ENCODE measurements at regions not wholly inside any gene's neighbourhood (a gene's known extent, or its start where the extent isn't known, plus 50 kb on each side); places are given as distances from the start of the nearest gene placed in this dataset.
A peak's percentile ranks its signal among the peaks of the same experiment; 100 is the strongest.

DNA sequence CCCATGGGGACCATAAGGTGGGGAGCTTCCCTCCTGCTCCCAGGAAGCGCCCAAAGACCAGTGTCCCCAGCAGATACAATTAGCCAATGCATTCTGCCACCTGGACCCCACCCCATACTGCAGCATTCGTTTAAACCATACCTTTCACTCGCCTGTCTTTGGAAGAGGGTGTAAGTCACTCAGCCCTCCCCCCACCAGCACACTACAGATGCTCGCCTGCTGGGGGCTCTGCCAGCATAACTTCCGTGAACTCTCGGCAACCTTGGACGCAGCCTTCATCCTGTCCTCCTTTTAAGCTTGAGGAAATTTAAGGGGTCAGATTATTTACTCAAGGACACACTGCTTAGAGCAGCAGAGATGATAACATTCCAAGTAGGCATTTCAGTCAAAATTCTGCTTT is 94.4 kb upstream of the NAA20 start:
- 67 to 72% methylated on average over 7 of the region's 7 CpGs for WGBS, 2 donors
- Histone ChIP-seq H3K4me1 (ENCODE audit: control insufficient read depth in 5 of 5, insufficient read depth in 5 of 5, low read length in 5 of 5) (peaks cover 0 to 32% (median 20%) of the 10 kb centered on the region in 5 donors), H3K27me3 (ENCODE audit: control insufficient read depth in 3 of 3, insufficient read depth in 3 of 3, low read length in 2 of 3) (no peaks in the 10 kb centered on the region), H3K36me3 (ENCODE audit: control insufficient read depth in 4 of 4, insufficient read depth in 4 of 4, low read length in 4 of 4) (no peaks in the 10 kb centered on the region), H3K9me3 (ENCODE audit: control insufficient read depth in 4 of 4, insufficient read depth in 3 of 4, low read length in 3 of 4) (no peaks in the 10 kb centered on the region), H3K27ac (ENCODE audit: low read depth in 1 of 2, low read length in 1 of 2) (no peak overlapping the region), H3K4me3 (no peak overlapping the region), H3K9ac (ENCODE audit: insufficient read depth in 1 of 2, low read length in 2 of 2) (no peak overlapping the region)
- no peak for TF ChIP-seq CTCF (IDR thresholded peaks at IDR 0.05; ENCODE audit: control extremely low read depth, extremely low read depth)
- ATAC-seq (ENCODE audit: insufficient read depth, low FRiP score), result no peak
- no peak for DNase-seq

- 57 to 64% methylated on average over 3 of the region's 3 CpGs for WGBS, 2 donors
- Histone ChIP-seq H3K9ac (ENCODE audit: insufficient read depth in 1 of 2, low read length in 2 of 2) (no peak overlapping the region), H3K27me3 (ENCODE audit: control insufficient read depth in 3 of 3, insufficient read depth in 3 of 3, low read length in 2 of 3) (no peaks in the 10 kb centered on the region), H3K9me3 (ENCODE audit: control insufficient read depth in 4 of 4, insufficient read depth in 3 of 4, low read length in 3 of 4) (no peaks in the 10 kb centered on the region), H3K4me1 (ENCODE audit: control insufficient read depth in 5 of 5, insufficient read depth in 5 of 5, low read length in 5 of 5) (peaks cover 0 to 29% (median 20%) of the 10 kb centered on the region in 5 donors), H3K27ac (ENCODE audit: low read depth in 1 of 2, low read length in 1 of 2) (no peak overlapping the region), H3K4me3 (no peak overlapping the region), H3K36me3 (ENCODE audit: control insufficient read depth in 4 of 4, insufficient read depth in 4 of 4, low read length in 4 of 4) (no peaks in the 10 kb centered on the region)
- DNase-seq (no peak), ATAC-seq (ENCODE audit: insufficient read depth, low FRiP score) (no peak)
- TF ChIP-seq CTCF (IDR thresholded peaks at IDR 0.05; ENCODE audit: control extremely low read depth, extremely low read depth), result no peak
Measured at GRCh38 chr20:19923762-19924161, 93.4 kb upstream of the NAA20 start.

DNA sequence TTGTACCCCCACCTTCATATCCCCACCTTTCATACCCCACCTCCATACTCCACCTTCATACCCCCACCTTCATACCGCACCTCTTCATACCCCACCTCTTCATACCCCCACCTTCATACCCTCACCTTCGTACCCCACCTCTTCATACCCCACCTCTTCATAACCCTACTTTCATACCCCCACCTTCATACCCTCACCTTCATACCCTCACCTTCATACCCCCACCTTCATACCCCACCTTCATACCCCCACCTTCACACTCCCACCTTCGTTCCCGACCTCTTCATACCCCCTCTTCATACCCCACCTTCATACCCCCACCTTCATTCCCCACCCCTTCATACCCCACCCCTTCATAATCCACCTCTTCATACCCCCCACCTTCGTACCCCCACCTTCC is 92.9 kb upstream of the NAA20 start:
- no peak overlapping the region for H3K4me3 ChIP-seq
- no peak overlapping the region for H3K27ac ChIP-seq (ENCODE audit: low read depth in 1 of 2, low read length in 1 of 2)
- 68 to 71% methylated on average over 5 of the region's 5 CpGs for WGBS, 2 donors
- no peaks in the 10 kb centered on the region for H3K9me3 ChIP-seq (ENCODE audit: control insufficient read depth in 4 of 4, insufficient read depth in 3 of 4, low read length in 3 of 4)
- DNase-seq (no peak), ATAC-seq (ENCODE audit: insufficient read depth, low FRiP score) (no peak)
- no peaks in the 10 kb centered on the region for H3K27me3 ChIP-seq (ENCODE audit: control insufficient read depth in 3 of 3, insufficient read depth in 3 of 3, low read length in 2 of 3)
- H3K4me1 ChIP-seq (ENCODE audit: control insufficient read depth in 5 of 5, insufficient read depth in 5 of 5, low read length in 5 of 5), result peaks cover 0 to 28% (median 24%) of the 10 kb centered on the region in 5 donors
- no peak for TF ChIP-seq CTCF (IDR thresholded peaks at IDR 0.05; ENCODE audit: control extremely low read depth, extremely low read depth)
- no peak overlapping the region for H3K9ac ChIP-seq (ENCODE audit: insufficient read depth in 1 of 2, low read length in 2 of 2)
- no peaks in the 10 kb centered on the region for H3K36me3 ChIP-seq (ENCODE audit: control insufficient read depth in 4 of 4, insufficient read depth in 4 of 4, low read length in 4 of 4)

- TF ChIP-seq CTCF (IDR thresholded peaks at IDR 0.05; ENCODE audit: control extremely low read depth, extremely low read depth), result no peak
- peak; percentile 42 for ATAC-seq (ENCODE audit: insufficient read depth, low FRiP score)
- Histone ChIP-seq H3K4me3 (no peak overlapping the region), H3K9ac (ENCODE audit: insufficient read depth in 1 of 2, low read length in 2 of 2) (no peak overlapping the region), H3K9me3 (ENCODE audit: control insufficient read depth in 4 of 4, insufficient read depth in 3 of 4, low read length in 3 of 4) (no peaks in the 10 kb centered on the region), H3K4me1 (ENCODE audit: control insufficient read depth in 5 of 5, insufficient read depth in 5 of 5, low read length in 5 of 5) (peaks cover 10 to 42% (median 21%) of the 10 kb centered on the region in 5 donors), H3K36me3 (ENCODE audit: control insufficient read depth in 4 of 4, insufficient read depth in 4 of 4, low read length in 4 of 4) (no peaks in the 10 kb centered on the region), H3K27me3 (ENCODE audit: control insufficient read depth in 3 of 3, insufficient read depth in 3 of 3, low read length in 2 of 3) (no peaks in the 10 kb centered on the region), H3K27ac (ENCODE audit: low read depth in 1 of 2, low read length in 1 of 2) (peak overlapping the region in 1 of 2 donors; percentile 33)
- WGBS, 2 donors, result 36 to 61% methylated on average over 4 of the region's 4 CpGs
- DNase-seq, result peak in 2 of 3 donors; percentile 40 to 42
Measured at GRCh38 chr20:19926591-19926990, 90.6 kb upstream of the NAA20 start.
